ENCODE measurements at regions not wholly inside any gene's neighbourhood (a gene's known extent, or its start where the extent isn't known, plus 50 kb on each side); places are given as distances from the start of the nearest gene placed in this dataset.
"Not testable (repeated sequence)": the region's sequence is repeated elsewhere in the genome, so short reads cannot be mapped to it uniquely, and the experiment has no call there.

- no peak for DNase-seq (ENCODE audit: low read depth in 2 of 2)
Measured at GRCh38 chr20:54848262-54848661, 372.9 kb downstream of the DOK5 start.

- no peak for DNase-seq (ENCODE audit: low read depth in 2 of 2)
Measured at GRCh38 chr20:54846948-54847347, 371.6 kb downstream of the DOK5 start.

DNA sequence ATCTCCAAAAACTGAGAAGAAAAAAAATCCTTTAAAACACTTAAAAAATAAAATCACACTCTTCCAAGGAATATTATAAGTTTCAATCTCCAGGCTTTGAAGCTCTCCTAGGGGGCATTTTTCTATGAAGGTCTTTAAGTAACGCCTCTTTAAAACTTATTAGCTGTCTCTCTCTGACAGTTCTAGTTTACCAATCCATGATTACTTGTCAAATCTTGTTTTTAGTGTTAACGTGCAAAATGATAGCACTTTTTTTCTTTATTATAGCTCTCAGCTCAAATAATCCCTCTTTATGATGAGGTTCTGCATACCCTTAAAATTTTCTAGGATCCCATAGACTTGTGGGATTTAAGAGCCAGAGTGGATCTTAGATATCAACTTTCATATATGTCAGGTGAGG is 369.0 kb downstream of the DOK5 start:
- DNase-seq (ENCODE audit: low read depth in 2 of 2): no peak

- DNase-seq (ENCODE audit: low read depth in 2 of 2): no peak
Measured at GRCh38 chr20:54843865-54844264, 368.5 kb downstream of the DOK5 start.

DNA sequence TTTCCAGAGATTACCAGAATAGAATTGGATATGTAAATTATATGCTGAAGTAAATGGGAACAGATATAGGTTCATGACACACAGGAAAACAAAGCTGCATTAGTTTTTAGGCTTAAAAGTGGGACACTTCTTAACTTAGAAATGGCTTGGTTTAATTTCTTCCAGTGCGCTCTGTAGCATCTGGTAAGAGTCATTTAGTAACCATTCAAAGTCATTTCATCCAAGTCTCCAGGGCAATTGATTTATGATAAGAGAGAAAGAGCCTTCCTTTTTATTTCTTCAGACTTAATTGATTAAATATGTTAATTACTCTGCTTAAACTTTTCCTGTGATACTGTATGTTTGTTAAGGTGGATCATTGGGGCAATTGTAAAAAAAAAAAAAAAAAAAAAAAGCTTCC is 368.0 kb downstream of the DOK5 start:
- DNase-seq (ENCODE audit: low read depth in 2 of 2): no peak

- DNase-seq (ENCODE audit: low read depth in 2 of 2): no peak
Measured at GRCh38 chr20:54839224-54839623, 363.8 kb downstream of the DOK5 start.

- no peak for DNase-seq (ENCODE audit: low read depth in 2 of 2)
Measured at GRCh38 chr20:54837226-54837625, 361.8 kb downstream of the DOK5 start.

DNA sequence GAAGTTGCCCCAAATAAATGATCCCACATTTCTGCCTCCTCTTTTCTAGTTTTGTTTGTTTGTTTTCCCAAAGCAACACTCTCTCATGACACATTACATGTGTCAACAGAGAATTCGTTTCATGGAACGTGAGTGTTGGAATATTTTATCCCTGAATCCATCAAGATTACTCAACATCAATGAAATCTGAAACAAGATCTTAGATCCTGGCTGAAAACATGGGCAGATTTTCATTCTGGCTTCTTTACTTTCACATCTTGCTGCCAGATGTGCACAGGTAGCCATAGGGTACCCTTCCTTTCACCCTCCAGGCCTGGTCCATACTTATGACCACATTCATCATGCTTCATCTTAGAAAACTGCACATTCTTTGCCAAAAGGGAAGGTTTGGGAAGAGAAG is 347.0 kb downstream of the DOK5 start:
- peak in 1 of 2 experiments; percentile 0 for DNase-seq (ENCODE audit: low read depth in 2 of 2)

- DNase-seq (ENCODE audit: low read depth in 2 of 2): no peak
Measured at GRCh38 chr20:54820392-54820791, 345.0 kb downstream of the DOK5 start.

- DNase-seq (ENCODE audit: low read depth in 2 of 2): no peak
Measured at GRCh38 chr20:54806462-54806861, 331.1 kb downstream of the DOK5 start.

DNA sequence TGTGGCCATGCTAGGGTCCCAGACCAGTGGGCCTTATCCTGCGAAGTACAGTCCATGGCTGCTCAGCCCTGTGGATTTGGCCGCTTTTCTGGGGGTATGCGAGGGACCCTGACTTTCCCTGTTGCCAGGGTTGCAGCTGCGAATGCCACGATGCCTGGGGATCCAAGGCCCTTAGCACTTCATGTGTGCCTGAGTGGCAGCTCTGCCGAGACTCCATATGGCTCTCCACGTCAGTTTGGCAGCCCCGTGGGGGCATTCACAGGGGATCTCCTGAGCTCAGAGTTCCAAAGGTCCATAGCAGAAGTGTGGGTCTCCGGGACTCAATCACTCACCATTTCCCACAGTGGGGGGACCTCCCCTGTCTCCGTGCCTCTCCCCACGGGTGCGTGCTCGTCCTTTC is 319.5 kb downstream of the DOK5 start:
- DNase-seq (ENCODE audit: low read depth in 2 of 2): no peak

GRCh38 chr20:54794110-54794509 is 318.7 kb downstream of the DOK5 start:
- no peak for DNase-seq (ENCODE audit: low read depth in 2 of 2)

GRCh38 chr20:54793291-54793992 is 318.0 kb downstream of the DOK5 start:
- no peak for DNase-seq (ENCODE audit: low read depth in 2 of 2)

- no peak for DNase-seq (ENCODE audit: low read depth in 2 of 2)
Measured at GRCh38 chr20:54792688-54793087, 317.3 kb downstream of the DOK5 start.

GRCh38 chr20:54788260-54788659 is 312.9 kb downstream of the DOK5 start:
- not testable (repeated sequence) for DNase-seq (ENCODE audit: low read depth in 2 of 2)

GRCh38 chr20:54782758-54783157 is 307.4 kb downstream of the DOK5 start:
- not testable (repeated sequence) for DNase-seq (ENCODE audit: low read depth in 2 of 2)

- no peak for DNase-seq (ENCODE audit: low read depth in 2 of 2)
Measured at GRCh38 chr20:54774426-54774825, 299.0 kb downstream of the DOK5 start.

GRCh38 chr20:54773643-54774000 is 298.2 kb downstream of the DOK5 start:
- DNase-seq (ENCODE audit: low read depth in 2 of 2): no peak

DNA sequence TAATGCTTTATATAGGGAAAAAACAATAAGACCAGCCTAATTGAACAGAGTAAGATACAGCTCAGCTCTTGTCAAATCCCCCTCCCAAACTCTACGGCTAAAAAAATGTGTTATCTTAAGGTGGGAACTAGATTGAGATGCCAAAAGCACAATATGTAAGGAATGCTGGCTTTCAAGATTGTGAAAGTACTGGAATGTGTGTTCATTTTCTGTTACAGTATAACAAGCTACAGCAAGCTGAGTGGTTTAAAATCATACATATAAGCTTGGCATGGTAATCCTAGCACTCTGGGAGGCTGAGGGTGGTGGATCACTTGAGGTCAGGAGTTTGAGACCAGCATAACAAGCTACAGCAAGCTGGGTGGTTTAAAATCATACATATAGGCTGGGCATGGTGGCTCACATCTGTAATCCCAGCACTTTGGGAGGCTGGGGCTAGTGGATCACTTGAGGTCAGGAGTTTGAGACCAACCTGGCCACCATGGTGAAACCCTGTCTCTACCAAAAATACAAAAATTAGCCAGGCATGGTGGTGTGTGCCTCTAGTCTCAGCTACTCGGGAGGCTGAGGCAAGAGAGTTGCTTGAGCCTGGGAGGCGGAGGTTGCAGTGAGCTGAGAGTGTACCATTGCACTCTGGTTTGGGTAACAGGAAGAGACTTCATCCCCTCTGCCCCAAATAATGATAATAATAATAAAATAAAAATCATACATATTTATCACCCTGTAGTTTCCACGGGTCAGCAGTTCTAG is 297.7 kb downstream of the DOK5 start:
- no peak for DNase-seq (ENCODE audit: low read depth in 2 of 2)

GRCh38 chr20:54766483-54766882 is 291.1 kb downstream of the DOK5 start:
- no peak for DNase-seq (ENCODE audit: low read depth in 2 of 2)

DNA sequence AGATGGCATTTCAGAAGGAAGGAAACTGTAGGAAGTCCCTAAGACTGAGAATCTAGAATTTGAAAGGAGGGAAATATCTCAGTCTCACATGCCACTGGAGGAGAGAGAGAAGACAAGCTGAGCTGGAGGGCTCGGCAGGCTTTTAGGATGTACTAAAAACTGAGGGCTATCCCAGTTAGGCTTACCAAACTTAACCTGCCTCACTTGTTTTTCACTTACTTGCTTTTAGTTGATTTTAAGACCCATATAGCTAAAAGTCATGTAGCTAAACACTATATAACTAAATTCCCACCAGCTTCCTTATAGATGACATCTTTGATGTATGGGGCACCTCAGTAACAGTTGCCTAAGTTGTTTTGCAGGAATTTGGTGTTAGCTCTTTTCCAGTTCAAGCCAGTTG is 288.0 kb downstream of the DOK5 start:
- no peak for DNase-seq (ENCODE audit: low read depth in 2 of 2)

DNA sequence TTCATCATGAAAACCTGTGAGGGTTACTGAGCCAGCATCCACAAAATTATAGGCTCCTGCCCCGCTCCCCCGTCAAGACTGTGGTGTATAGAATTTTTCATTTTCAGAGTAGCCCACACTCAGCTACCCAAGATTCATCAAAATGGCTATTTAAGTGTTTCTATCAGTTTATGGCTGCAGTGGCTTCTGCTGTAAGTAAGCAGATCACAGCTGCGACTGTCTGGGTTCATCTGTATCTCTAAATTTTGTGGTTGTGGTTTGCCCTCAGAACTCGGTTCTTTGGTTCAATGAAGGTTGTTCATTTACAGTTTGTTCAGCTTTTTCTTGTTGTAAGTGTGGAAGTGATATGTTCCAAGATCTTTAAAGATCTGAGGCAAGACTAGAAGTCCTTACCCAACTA is 284.2 kb downstream of the DOK5 start:
- no peak for DNase-seq (ENCODE audit: low read depth in 2 of 2)

- no peak for DNase-seq (ENCODE audit: low read depth in 2 of 2)
Measured at GRCh38 chr20:54746796-54747195, 271.4 kb downstream of the DOK5 start.

DNA sequence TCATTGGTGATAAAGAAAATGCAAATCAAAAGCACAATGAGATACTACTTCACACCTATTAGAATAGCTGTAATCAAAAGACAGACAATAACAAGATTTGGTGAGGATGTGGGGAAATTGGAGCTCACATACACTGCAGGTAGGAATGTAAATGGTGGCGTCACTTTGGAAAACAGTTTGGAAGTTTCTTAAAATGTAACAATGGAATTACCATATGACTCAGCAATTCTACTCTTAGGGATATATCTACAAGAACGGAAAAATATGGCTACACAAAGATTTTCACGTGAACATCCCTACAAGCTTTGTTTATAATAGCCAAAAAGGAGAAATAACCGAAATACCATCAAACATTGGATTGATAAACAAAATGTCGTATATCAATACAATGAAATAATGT is 270.4 kb downstream of the DOK5 start:
- no peak for DNase-seq (ENCODE audit: low read depth in 2 of 2)
